Progenitor cell of endocrine pancreas (in vitro differentiated cells): ENCODE measurements at regions not wholly inside any gene's neighbourhood (a gene's known extent, or its start where the extent isn't known, plus 50 kb on each side); places are given as distances from the start of the nearest gene placed in this dataset.

Experiments
- DNase-seq: peaks from one replicate; pipeline ENCODE4 v3.0.0; 2021; ENCODE audit warnings: low spot score; ENCODE audit not compliant: unreplicated experiment
- H3K27ac Mint-ChIP-seq: 2 replicates; pipeline ENCODE4 v1.8.0; 2021; ENCODE audit warnings: mild to moderate bottlenecking, moderate library complexity, mixed read lengths
- H3K27me3 Mint-ChIP-seq: 2 replicates; pipeline ENCODE4 v1.8.0; 2021; ENCODE audit warnings: mixed read lengths
- H3K36me3 Mint-ChIP-seq: 2 replicates; pipeline ENCODE4 v1.8.0; 2022; ENCODE audit warnings: mixed read lengths; ENCODE audit not compliant: insufficient read depth
- H3K4me1 Mint-ChIP-seq: 2 replicates; pipeline ENCODE4 v1.8.0; 2021; ENCODE audit warnings: low read depth, mixed read lengths
- H3K4me3 Mint-ChIP-seq: 2 replicates; pipeline ENCODE4 v1.8.0; 2021; ENCODE audit warnings: low read depth, mild to moderate bottlenecking, moderate library complexity, mixed read lengths
- H3K9me3 Mint-ChIP-seq: 2 replicates; pipeline ENCODE4 v1.8.0; 2021; ENCODE audit warnings: low read depth, mixed read lengths
- TF ChIP-seq, protein P1 (sequence below): fragments of 200-600 bp; sonication (generic); IDR thresholded peaks from one replicate; pipeline ENCODE4 v1.5.0; 2021; ENCODE audit warnings: antibody characterized with exemption, mild to moderate bottlenecking; ENCODE audit not compliant: unreplicated experiment

DNA sequence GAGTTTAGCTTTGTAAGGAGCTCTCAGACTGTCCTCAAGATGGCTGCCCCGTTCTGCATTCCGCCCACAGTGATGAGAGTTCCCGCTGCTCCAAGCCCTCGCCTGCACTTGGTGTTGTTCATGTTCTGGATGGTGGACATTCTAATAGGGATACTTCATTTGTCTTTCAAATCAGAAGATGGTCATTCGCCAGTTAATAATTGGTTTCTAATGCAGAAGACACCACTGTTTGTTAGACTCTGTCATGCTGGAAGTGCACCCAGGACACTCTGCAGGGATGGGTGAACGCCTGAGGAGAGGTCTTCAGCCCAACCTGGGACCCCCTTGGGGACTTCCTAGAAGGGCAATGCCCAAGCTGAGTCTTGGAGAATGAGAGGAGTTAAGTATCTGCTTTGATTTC, 836.4 kb downstream of the TBC1D22A start:
- peaks cover 3% of the 10 kb centered on the region for H3K36me3 Mint-ChIP-seq
- no peak for DNase-seq
- H3K4me3 Mint-ChIP-seq = no peak overlapping the region
- TF ChIP-seq, protein P1, sequence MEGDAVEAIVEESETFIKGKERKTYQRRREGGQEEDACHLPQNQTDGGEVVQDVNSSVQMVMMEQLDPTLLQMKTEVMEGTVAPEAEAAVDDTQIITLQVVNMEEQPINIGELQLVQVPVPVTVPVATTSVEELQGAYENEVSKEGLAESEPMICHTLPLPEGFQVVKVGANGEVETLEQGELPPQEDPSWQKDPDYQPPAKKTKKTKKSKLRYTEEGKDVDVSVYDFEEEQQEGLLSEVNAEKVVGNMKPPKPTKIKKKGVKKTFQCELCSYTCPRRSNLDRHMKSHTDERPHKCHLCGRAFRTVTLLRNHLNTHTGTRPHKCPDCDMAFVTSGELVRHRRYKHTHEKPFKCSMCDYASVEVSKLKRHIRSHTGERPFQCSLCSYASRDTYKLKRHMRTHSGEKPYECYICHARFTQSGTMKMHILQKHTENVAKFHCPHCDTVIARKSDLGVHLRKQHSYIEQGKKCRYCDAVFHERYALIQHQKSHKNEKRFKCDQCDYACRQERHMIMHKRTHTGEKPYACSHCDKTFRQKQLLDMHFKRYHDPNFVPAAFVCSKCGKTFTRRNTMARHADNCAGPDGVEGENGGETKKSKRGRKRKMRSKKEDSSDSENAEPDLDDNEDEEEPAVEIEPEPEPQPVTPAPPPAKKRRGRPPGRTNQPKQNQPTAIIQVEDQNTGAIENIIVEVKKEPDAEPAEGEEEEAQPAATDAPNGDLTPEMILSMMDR = no peak
- no peaks in the 10 kb centered on the region for H3K4me1 Mint-ChIP-seq
- H3K27ac Mint-ChIP-seq = no peak overlapping the region
- H3K9me3 Mint-ChIP-seq = peaks cover 31% of the 10 kb centered on the region
- H3K27me3 Mint-ChIP-seq = no peaks in the 10 kb centered on the region

DNA sequence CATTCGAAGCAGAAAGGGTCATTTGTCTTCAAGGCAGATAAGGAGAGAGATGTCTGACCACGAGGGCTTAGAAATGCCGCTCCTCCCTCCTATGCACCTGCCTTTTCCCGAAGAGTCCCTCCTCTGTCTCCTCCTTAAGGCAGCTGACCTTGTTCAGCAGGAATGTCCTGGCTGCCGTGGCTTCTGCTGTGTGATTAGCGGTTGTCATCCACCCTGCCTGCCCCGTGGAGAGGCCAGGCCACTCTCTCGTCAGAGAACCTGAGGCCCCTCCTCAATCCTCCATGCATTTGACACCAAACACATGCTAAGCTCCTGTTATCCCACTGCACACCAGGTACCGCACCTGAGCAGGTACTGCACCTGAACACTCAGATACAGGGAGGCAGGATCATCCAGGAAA, 834.6 kb downstream of the TBC1D22A start:
- Mint-ChIP-seq H3K27me3 (no peaks in the 10 kb centered on the region), H3K36me3 (peaks cover 3% of the 10 kb centered on the region), H3K9me3 (peaks cover 37% of the 10 kb centered on the region), H3K4me3 (no peak overlapping the region), H3K27ac (no peak overlapping the region), H3K4me1 (no peaks in the 10 kb centered on the region)
- TF ChIP-seq, protein P1 = no peak
- no peak for DNase-seq

DNA sequence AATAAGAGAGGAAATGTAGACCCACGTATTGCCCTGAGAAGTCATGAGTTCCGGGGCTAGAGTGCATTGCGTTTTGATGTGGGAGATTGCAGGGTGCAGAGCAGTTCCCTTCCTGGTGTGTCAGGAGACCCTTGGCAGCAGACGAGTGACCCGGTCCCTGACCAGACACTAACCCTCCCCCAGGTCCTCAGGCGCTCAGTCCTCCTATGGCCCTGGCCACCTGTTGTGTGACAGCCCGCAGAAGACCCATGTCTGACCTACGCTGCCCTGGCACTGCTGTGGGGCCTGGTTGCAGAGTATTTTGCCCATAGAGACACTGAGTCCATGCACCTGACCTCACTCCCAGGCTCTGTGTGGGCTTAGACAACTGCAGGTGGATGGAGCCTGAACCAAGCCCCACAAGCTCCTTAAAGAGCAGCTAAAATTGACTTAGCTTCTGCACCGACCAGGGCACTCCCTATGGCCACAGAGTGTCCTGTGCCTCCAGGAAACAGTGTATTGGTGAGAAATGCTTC, 833.8 kb downstream of the TBC1D22A start:
- Mint-ChIP-seq H3K27ac (no peak overlapping the region), H3K4me1 (no peaks in the 10 kb centered on the region), H3K4me3 (no peak overlapping the region), H3K36me3 (peaks cover 1% of the 10 kb centered on the region), H3K9me3 (peaks cover 33% of the 10 kb centered on the region), H3K27me3 (no peaks in the 10 kb centered on the region)
- TF ChIP-seq, protein P1 = no peak
- no peak for DNase-seq

DNA sequence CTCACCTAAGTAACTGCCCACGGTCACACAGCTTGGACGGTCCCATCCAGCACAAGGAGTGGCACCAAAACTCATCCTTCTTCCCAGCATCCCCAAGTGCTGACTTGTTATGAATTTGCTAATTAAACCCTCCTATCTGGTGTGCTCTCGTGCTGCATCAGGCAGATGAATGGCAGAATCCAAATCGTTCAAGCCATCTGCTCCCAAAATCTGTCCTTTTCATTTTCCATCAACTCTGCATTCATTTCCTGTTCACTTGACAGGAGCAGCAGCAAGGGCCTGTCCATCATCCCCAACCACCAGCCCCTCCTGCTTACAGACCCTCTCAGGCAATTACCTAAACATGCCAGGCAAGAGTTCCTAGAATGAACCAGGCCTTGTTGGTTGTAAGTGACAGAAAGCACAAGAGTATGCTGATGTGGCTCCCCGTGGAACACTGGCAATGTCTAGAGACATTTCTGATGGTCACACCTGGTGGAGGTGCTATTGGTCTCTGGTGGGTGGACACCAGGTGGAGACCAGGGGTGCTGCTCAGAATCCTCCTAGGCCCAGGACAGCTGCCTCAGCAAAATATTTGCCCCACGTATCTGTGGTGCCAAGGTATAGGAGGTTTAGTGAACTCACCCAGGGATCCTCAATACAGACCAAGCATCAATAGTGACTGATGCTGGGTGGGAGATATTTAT, 832.5 kb downstream of the TBC1D22A start:
- H3K36me3 Mint-ChIP-seq = peaks cover 1% of the 10 kb centered on the region

DNA sequence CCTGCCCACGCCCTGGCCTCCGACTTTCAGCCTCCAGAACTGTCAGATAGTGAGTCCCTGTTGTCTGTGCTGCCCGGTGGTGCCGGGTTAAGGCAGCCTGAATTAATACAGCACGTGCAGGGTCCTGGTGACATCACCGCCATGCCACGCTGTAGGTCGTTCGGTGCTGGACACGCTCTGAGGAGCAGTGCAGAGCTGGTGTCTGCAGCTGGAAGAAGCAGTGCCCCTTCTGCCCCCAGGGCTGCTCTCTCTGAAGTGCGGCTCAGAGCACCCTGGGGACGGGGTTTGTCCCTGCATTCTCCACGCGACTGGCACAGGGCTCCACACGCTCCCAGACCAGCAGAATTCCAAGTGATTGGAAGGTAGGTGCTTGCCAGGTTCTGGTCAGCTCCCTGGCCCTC, 831.5 kb downstream of the TBC1D22A start:
- Mint-ChIP-seq H3K4me1 (no peaks in the 10 kb centered on the region), H3K9me3 (peaks cover 35% of the 10 kb centered on the region), H3K4me3 (no peak overlapping the region), H3K27me3 (no peaks in the 10 kb centered on the region), H3K36me3 (peaks cover 5% of the 10 kb centered on the region), H3K27ac (no peak overlapping the region)
- TF ChIP-seq, protein P1 = no peak
- no peak for DNase-seq

More for the DNA sequence above, 832.5 kb downstream of the TBC1D22A start:
- no peaks in the 10 kb centered on the region for H3K4me1 Mint-ChIP-seq
- DNase-seq = no peak
- H3K4me3 Mint-ChIP-seq = no peak overlapping the region
- TF ChIP-seq, protein P1 = no peak
- no peak overlapping the region for H3K27ac Mint-ChIP-seq
- no peaks in the 10 kb centered on the region for H3K27me3 Mint-ChIP-seq
- H3K9me3 Mint-ChIP-seq = peaks cover 30% of the 10 kb centered on the region
